ENCODE measurements at regions not wholly inside any gene's neighbourhood (a gene's known extent, or its start where the extent isn't known, plus 50 kb on each side); places are given as distances from the start of the nearest gene placed in this dataset.
"Not testable (repeated sequence)": the region's sequence is repeated elsewhere in the genome, so short reads cannot be mapped to it uniquely, and the experiment has no call there.

GRCh38 chr11:46181843-46182424 lies 60.7 kb upstream of the PHF21A start:
- no peak for DNase-seq (ENCODE audit: low read depth)

- DNase-seq (ENCODE audit: low read depth), result no peak
Observed at GRCh38 chr11:46181387-46181786, 60.1 kb upstream of the PHF21A start.

- no peak for DNase-seq (ENCODE audit: low read depth)
Observed at GRCh38 chr11:46180736-46181135, 59.5 kb upstream of the PHF21A start.

GRCh38 chr11:46178513-46178912 lies 57.3 kb upstream of the PHF21A start:
- DNase-seq (ENCODE audit: low read depth), result no peak

GRCh38 chr11:46176421-46176820 lies 55.2 kb upstream of the PHF21A start:
- no peak for DNase-seq (ENCODE audit: low read depth)

GRCh38 chr11:46175401-46176002 lies 54.2 kb upstream of the PHF21A start:
- DNase-seq (ENCODE audit: low read depth), result no peak

GRCh38 chr11:46171693-46172092 lies 50.4 kb upstream of the PHF21A start:
- not testable (repeated sequence) for DNase-seq (ENCODE audit: low read depth)

Measured in fibroblast of the conjunctiva (primary cell).